Keratinocyte (primary cell): ENCODE measurements at regions not wholly inside any gene's neighbourhood (a gene's known extent, or its start where the extent isn't known, plus 50 kb on each side); places are given as distances from the start of the nearest gene placed in this dataset.

ENCODE experiments used
- DNase-seq: peaks from one replicate; pipeline ENCODE4 v3.0.0-alpha.2; 2011; ENCODE audit warnings: low read depth, missing footprints, low spot score
- FAIRE-seq: peaks from 2 replicates; lab custom pipeline; 2011; peaks lifted over from hg19 to GRCh38; lab: Jason Lieb, UNC
- H2AFZ ChIP-seq: 2 replicates; pipeline ENCODE4 v1.6.0; 2012; ENCODE audit warnings: low read length, control low read depth, inconsistent platforms; ENCODE audit not compliant: control insufficient read depth
- H3K27ac ChIP-seq: 2 replicates; pipeline ENCODE4 v1.5.1; 2011; ENCODE audit warnings: low read length; ENCODE audit not compliant: control insufficient read depth, insufficient read depth
- H3K27me3 ChIP-seq: 3 replicates; pipeline ENCODE4 v1.6.0; 2011; ENCODE audit warnings: low read length; ENCODE audit not compliant: control insufficient read depth, insufficient read depth; ENCODE audit errors: extremely low read depth
- H3K36me3 ChIP-seq, 2 experiments: 2 replicates in 1 of 2; 3 replicates in 1 of 2; pipeline ENCODE4 v1.5.1; 2011; ENCODE audit warnings: low read length in 2 of 2, mild to moderate bottlenecking in 1 of 2; ENCODE audit not compliant: control insufficient read depth in 2 of 2, insufficient read depth in 2 of 2; ENCODE audit errors: extremely low read depth in 1 of 2
- H3K4me1 ChIP-seq: 3 replicates; pipeline ENCODE4 v1.5.1; 2011; ENCODE audit warnings: low read length; ENCODE audit not compliant: control insufficient read depth, insufficient read depth; ENCODE audit errors: extremely low read depth
- H3K4me2 ChIP-seq: 3 replicates; pipeline ENCODE4 v1.6.0; 2011; ENCODE audit warnings: low read depth, low read length; ENCODE audit not compliant: control insufficient read depth, insufficient read depth; ENCODE audit errors: extremely low read depth
- H3K4me3 ChIP-seq, 3 experiments: fragments of 200-600 bp in 1 of 3; sonication (generic) in 1 of 3; 2 replicates in 2 of 3; 3 replicates in 1 of 3; pipeline ENCODE4 v1.5.1; 2011 to 2016; ENCODE audit warnings: low read length in 3 of 3, mild to moderate bottlenecking in 3 of 3, control low read depth in 2 of 3, inconsistent platforms in 1 of 3, low read depth in 1 of 3, mixed read lengths in 1 of 3, mixed run types in 1 of 3, moderate library complexity in 1 of 3; ENCODE audit not compliant: control insufficient read depth in 2 of 3, insufficient read depth in 2 of 3; ENCODE audit errors: extremely low read depth in 1 of 3
- H3K79me2 ChIP-seq: 2 replicates; pipeline ENCODE4 v1.6.0; 2012; ENCODE audit warnings: low read length; ENCODE audit not compliant: control insufficient read depth, insufficient read depth
- H3K9ac ChIP-seq: 3 replicates; pipeline ENCODE4 v1.6.0; 2011; ENCODE audit warnings: low read length; ENCODE audit not compliant: control insufficient read depth, insufficient read depth; ENCODE audit errors: extremely low read depth
- H3K9me1 ChIP-seq: 3 replicates; pipeline ENCODE4 v1.6.0; 2011; ENCODE audit warnings: low read length; ENCODE audit not compliant: control insufficient read depth, insufficient read depth; ENCODE audit errors: extremely low read depth
- H3K9me3 ChIP-seq: 2 replicates; pipeline ENCODE4 v1.5.1; 2012; ENCODE audit warnings: low read depth, low read length; ENCODE audit not compliant: control insufficient read depth
- H4K20me1 ChIP-seq: 3 replicates; pipeline ENCODE4 v1.6.0; 2011; ENCODE audit warnings: low read length; ENCODE audit not compliant: control insufficient read depth, insufficient read depth; ENCODE audit errors: extremely low read depth
- CTCF ChIP-seq, 3 experiments: IDR thresholded peaks in 1 of 3; conservative IDR thresholded peaks in 1 of 3; optimal IDR thresholded peaks in 1 of 3; 2 replicates in 2 of 3; 3 replicates in 1 of 3; pipeline versions ENCODE3 to v1.5.1; 2011; ENCODE audit warnings: low read length in 3 of 3, mild to moderate bottlenecking in 3 of 3, moderate library complexity in 2 of 3, control low read depth in 1 of 3, inconsistent platforms in 1 of 3; ENCODE audit not compliant: insufficient read depth in 2 of 3; ENCODE audit errors: extremely low read depth in 1 of 3
- EZH2 ChIP-seq: IDR thresholded peaks from one replicate; pipeline ENCODE4 v1.6.1; 2012; ENCODE audit warnings: inconsistent platforms, mild to moderate bottlenecking, low read length, moderate library complexity
- dilution Hi-C: fragments of 300-500 bp; cut with MboI; formaldehyde crosslinking; loops from one replicate; pipeline ENCODE4 v1.7.0; 2020; ENCODE audit warnings: low sequenced_read_pairs; ENCODE audit not compliant: extremely low pct_ligation_motif_present

- Histone ChIP-seq H3K79me2 (no peaks in the 10 kb centered on the region), H2AFZ (no peak overlapping the region), H3K4me1 (no peaks in the 10 kb centered on the region), H3K9me3 (no peaks in the 10 kb centered on the region), H3K9ac (no peak overlapping the region), H3K4me3 (no peak overlapping the region), H4K20me1 (no peaks in the 10 kb centered on the region), H3K27me3 (no peaks in the 10 kb centered on the region), H3K27ac (no peak overlapping the region), H3K9me1 (no peaks in the 10 kb centered on the region), H3K36me3 (no peaks in the 10 kb centered on the region), H3K4me2 (no peak overlapping the region)
- TF ChIP-seq CTCF (optimal IDR thresholded peaks at IDR 0.05 in 1 of 3, IDR thresholded peaks at IDR 0.05 in 1 of 3, conservative IDR thresholded peaks at IDR 0.05 in 1 of 3; ENCODE audit: extremely low read depth in 1 of 3, insufficient read depth in 2 of 3, low read length in 3 of 3) (no peak), EZH2 (no peak)
- dilution Hi-C loops: no loop called here
- no peak for DNase-seq
- FAIRE-seq: no peak
Observed at GRCh38 chr14:40093800-40094199, 661.6 kb upstream of the FBXO33 start.

DNA sequence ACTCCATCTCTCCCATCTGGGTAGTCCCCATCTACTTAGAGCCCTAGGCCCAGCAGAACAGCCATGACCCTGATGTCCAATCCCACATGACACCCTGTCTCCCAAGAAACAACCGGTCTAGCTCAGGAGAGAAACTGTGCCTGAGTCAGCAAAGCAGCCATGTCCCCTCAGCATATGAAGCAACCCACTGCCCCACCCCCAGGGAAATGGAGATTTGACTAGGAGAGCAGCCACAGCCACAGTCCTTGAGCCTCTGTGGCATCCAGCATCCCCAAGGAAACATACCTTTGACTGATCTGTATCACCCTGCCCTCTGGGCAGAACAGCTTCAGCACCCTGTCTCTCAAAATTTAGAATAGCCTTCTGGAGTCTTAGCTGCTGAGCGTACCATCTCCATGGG is 641.9 kb upstream of the FBXO33 start:
- Histone ChIP-seq H3K9ac (no peak overlapping the region), H2AFZ (no peak overlapping the region), H3K27me3 (no peaks in the 10 kb centered on the region), H3K79me2 (no peaks in the 10 kb centered on the region), H3K4me2 (no peak overlapping the region), H3K27ac (no peak overlapping the region), H4K20me1 (no peaks in the 10 kb centered on the region), H3K9me3 (peaks cover 1% of the 10 kb centered on the region), H3K9me1 (no peaks in the 10 kb centered on the region), H3K4me1 (no peaks in the 10 kb centered on the region), H3K4me3 (no peak overlapping the region), H3K36me3 (no peaks in the 10 kb centered on the region)
- dilution Hi-C loops: no loop called here
- DNase-seq (no peak), FAIRE-seq (no peak)
- TF ChIP-seq EZH2 (no peak), CTCF (optimal IDR thresholded peaks at IDR 0.05 in 1 of 3, IDR thresholded peaks at IDR 0.05 in 1 of 3, conservative IDR thresholded peaks at IDR 0.05 in 1 of 3; ENCODE audit: extremely low read depth in 1 of 3, insufficient read depth in 2 of 3, low read length in 3 of 3) (no peak)
